Spleen (tissue), 11 donors: ENCODE measurements at regions not wholly inside any gene's neighbourhood (a gene's known extent, or its start where the extent isn't known, plus 50 kb on each side); places are given as distances from the start of the nearest gene placed in this dataset.

Source experiments
- DNase-seq: peaks from one replicate; pipeline ENCODE4 v3.0.0-alpha.2; 2020
- H3K27ac ChIP-seq, 8 donors: fragments of 200-600 bp; sonication (generic) in 7 of 8; 1 replicate in 4 of 8; 2 replicates in 4 of 8; pipeline versions ENCODE4 v1.5.0 to v1.8.0; 2016 to 2021; ENCODE audit warnings: inconsistent platforms in 4 of 8, mild to moderate bottlenecking in 4 of 8, moderate library complexity in 1 of 8
- H3K27me3 ChIP-seq, 7 donors: fragments of 200-600 bp; sonication (generic) in 6 of 7; replicated peaks in 1 of 7; 1 replicate in 4 of 7; 2 replicates in 3 of 7; pipeline versions ENCODE4 v1.5.0 to v1.8.0; 2016 to 2021; ENCODE audit warnings: inconsistent platforms in 3 of 7, mild to moderate bottlenecking in 1 of 7
- H3K36me3 ChIP-seq, 6 donors: fragments of 200-600 bp; sonication (generic) in 5 of 6; 1 replicate in 4 of 6; 2 replicates in 2 of 6; pipeline versions ENCODE4 v1.5.0 to v1.8.0; 2016 to 2021; ENCODE audit warnings: inconsistent platforms in 2 of 6
- H3K4me1 ChIP-seq, 6 donors: fragments of 200-600 bp; sonication (generic) in 5 of 6; 1 replicate in 3 of 6; 2 replicates in 3 of 6; pipeline versions ENCODE4 v1.5.0 to v1.8.0; 2016 to 2021; ENCODE audit warnings: inconsistent platforms in 3 of 6
- H3K4me3 ChIP-seq, 8 donors: fragments of 200-600 bp; sonication (generic) in 7 of 8; 1 replicate in 4 of 8; 2 replicates in 4 of 8; pipeline versions ENCODE4 v1.5.0 to v1.8.0; 2016 to 2021; ENCODE audit warnings: inconsistent platforms in 4 of 8, mild to moderate bottlenecking in 4 of 8, moderate library complexity in 2 of 8
- H3K9me3 ChIP-seq, 8 donors: fragments of 200-600 bp; sonication (generic) in 7 of 8; 1 replicate in 4 of 8; 2 replicates in 4 of 8; pipeline versions ENCODE4 v1.5.0 to v1.8.0; 2016 to 2021; ENCODE audit warnings: inconsistent platforms in 4 of 8
- POLR2A ChIP-seq, 3 donors: fragments of 450-650 bp; IDR thresholded peaks; one replicate each; pipeline ENCODE4 v1.5.1; 2017; ENCODE audit warnings: antibody characterized with exemption in 3 of 3, mild to moderate bottlenecking in 1 of 3
- POLR2AphosphoS5 ChIP-seq, 3 donors: sonication (generic); formaldehyde crosslinking; IDR thresholded peaks; one replicate each; pipeline ENCODE4 v1.5.1; 2017; ENCODE audit warnings: antibody characterized with exemption in 3 of 3
- WGBS, 5 donors: extraction: QIAGEN DNeasy Blood & Tissue Kit in 3 of 5; methylation state at CpG; one replicate each; pipeline versions ENCODE4 v1.1.5 to v1.1.7; 2013 to 2018; 5-methylcytosine and 5-hydroxymethylcytosine counted together
- intact Hi-C: fragments of 100-400 bp; cut with DNase I; formaldehyde crosslinking; loops from one replicate; pipeline ENCODE4 v1.15.0; 2023; ENCODE audit warnings: low total_unique reads
- microRNA-seq, 3 donors: library from miRNA; unstranded; fragments of <30 nt; microRNA quantifications; one replicate each; pipeline versions ENCODE4 to v1.1.0, GENCODE V29; 2019 to 2020
- small RNA-seq, 4 donors: library from RNA; depleted of rRNA; stranded (forward); fragments of <200 nt; gene quantifications; one replicate each; pipeline ENCODE3, GENCODE V24; 2016
- TF ChIP-seq, protein P1 (sequence below), 11 experiments: fragments of 200-600 bp in 7 of 11; fragments of 450-650 bp in 4 of 11; sonication (generic) in 4 of 11; IDR thresholded peaks in 8 of 11; conservative IDR thresholded peaks in 3 of 11; 1 replicate in 7 of 11; 2 replicates in 4 of 11; pipeline versions ENCODE4 v1.4.0 to v1.8.0; 2016 to 2021; ENCODE audit warnings: antibody characterized with exemption in 11 of 11, inconsistent platforms in 4 of 11, mild to moderate bottlenecking in 1 of 11
- donor health status: healthy with polysubstance abuse.
- donor health status: DM: no; HTN: no; CAD: no; lungs with moderate emphysema.
- donor health status: DM: no; HTN: no; CAD: no.
- donor health status: Bipolar disorder and iron deficiency.
- donor health status: healthy.
- donor health status: DM: no; HTN: no; CAD: no.
- donor health status: DM: yes; HTN: yes; CAD: no.

GRCh38 chr11:79493555-79494171, 52.8 kb upstream of the TENM4 start:
- 22 to 31% (median 24%) methylated on average over 11 of the region's 11 CpGs for whole genome bisulfite sequencing, 5 donors
- Histone ChIP-seq H3K4me3 (no peak overlapping the region), H3K4me1 (no peaks in the 10 kb centered on the region), H3K36me3 (no peaks in the 10 kb centered on the region), H3K27ac (no peak overlapping the region), H3K27me3 (peaks cover 0 to 10% (median 0%) of the 10 kb centered on the region in 7 donors), H3K9me3 (peaks cover 0 to 11% (median 2%) of the 10 kb centered on the region in 8 donors)
- intact Hi-C loops: loop anchor here (5.0 kb wide), 1 partner anchor 846 kb away; no protein-coding TSS in a partner anchor
- peak; percentile 81 for DNase-seq
- TF ChIP-seq POLR2AphosphoS5 (IDR thresholded peaks at IDR 0.05): no peak
- TF ChIP-seq, protein P1, sequence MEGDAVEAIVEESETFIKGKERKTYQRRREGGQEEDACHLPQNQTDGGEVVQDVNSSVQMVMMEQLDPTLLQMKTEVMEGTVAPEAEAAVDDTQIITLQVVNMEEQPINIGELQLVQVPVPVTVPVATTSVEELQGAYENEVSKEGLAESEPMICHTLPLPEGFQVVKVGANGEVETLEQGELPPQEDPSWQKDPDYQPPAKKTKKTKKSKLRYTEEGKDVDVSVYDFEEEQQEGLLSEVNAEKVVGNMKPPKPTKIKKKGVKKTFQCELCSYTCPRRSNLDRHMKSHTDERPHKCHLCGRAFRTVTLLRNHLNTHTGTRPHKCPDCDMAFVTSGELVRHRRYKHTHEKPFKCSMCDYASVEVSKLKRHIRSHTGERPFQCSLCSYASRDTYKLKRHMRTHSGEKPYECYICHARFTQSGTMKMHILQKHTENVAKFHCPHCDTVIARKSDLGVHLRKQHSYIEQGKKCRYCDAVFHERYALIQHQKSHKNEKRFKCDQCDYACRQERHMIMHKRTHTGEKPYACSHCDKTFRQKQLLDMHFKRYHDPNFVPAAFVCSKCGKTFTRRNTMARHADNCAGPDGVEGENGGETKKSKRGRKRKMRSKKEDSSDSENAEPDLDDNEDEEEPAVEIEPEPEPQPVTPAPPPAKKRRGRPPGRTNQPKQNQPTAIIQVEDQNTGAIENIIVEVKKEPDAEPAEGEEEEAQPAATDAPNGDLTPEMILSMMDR (IDR thresholded peaks at IDR 0.05 in 8 of 11, conservative IDR thresholded peaks at IDR 0.05 in 3 of 11): peak; percentile 38 to 85 (median 65)
- TF ChIP-seq POLR2A (IDR thresholded peaks at IDR 0.05): no peak

DNA sequence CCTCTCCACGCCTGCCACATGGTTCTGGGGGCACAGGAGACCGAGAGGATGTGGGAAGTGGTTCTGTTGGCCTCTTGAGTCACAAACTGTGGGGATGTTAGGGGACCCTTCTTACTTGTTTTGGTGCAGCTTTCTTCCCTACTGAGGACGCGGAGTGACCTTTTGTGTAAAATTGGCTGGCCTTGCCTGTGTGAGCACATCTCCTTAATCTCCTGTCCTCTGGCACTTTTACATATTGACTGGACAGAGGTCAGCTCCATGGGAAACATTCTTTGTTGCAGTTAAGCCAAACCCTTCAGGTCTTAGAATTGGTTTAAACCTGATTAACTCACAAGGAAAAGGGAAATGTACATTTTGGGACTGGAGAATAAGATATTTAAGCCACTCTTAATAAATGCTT, 51.2 kb upstream of the TENM4 start:
- TF ChIP-seq, protein P1 (IDR thresholded peaks at IDR 0.05 in 8 of 11, conservative IDR thresholded peaks at IDR 0.05 in 3 of 11): no peak
- no peak for TF ChIP-seq POLR2AphosphoS5 (IDR thresholded peaks at IDR 0.05)
- no peak for TF ChIP-seq POLR2A (IDR thresholded peaks at IDR 0.05)
- Histone ChIP-seq H3K9me3 (peaks cover 0 to 3% (median under 1%) of the 10 kb centered on the region in 8 donors), H3K4me3 (no peak overlapping the region), H3K27me3 (peaks cover 0 to 10% (median 0%) of the 10 kb centered on the region in 7 donors), H3K27ac (no peak overlapping the region), H3K36me3 (no peaks in the 10 kb centered on the region), H3K4me1 (no peaks in the 10 kb centered on the region)
- intact Hi-C loops: loop anchor here (5.0 kb wide), 1 partner anchor 845 kb away; no protein-coding TSS in a partner anchor
- WGBS, 5 donors: 57 to 79% (median 77%) methylated on average over 4 of the region's 4 CpGs
- no peak for DNase-seq

Small RNA genes lying in the stretch of these regions (microRNA-seq; reads per million reads assigned to microRNA genes)
- gene MIR4300: 0 reads per million in 3 donors

Small RNA genes lying in the stretch of these regions (small RNA-seq; reads per million reads assigned to genes)
- 0 reads per million in 4 donors for gene AP002802.2
- 0 reads per million in 4 donors for gene MIR4300
- gene MTND4LP18: 0 reads per million in 4 donors
- gene RNU6-544P: 0 reads per million in 4 donors
